Gastroesophageal sphincter (tissue), 4 donors: ENCODE measurements at regions not wholly inside any gene's neighbourhood (a gene's known extent, or its start where the extent isn't known, plus 50 kb on each side); places are given as distances from the start of the nearest gene placed in this dataset.

Experiments used
- ATAC-seq: fragments of 150-250 bp; one replicate; pipeline ENCODE4 v1.9.1; 2016; ENCODE audit warnings: mild to moderate bottlenecking, moderate library complexity
- H3K27ac ChIP-seq, 4 donors: fragments of 200-600 bp; sonication (generic) in 3 of 4; 1 replicate in 3 of 4; 2 replicates in 1 of 4; pipeline ENCODE4 v1.5.1; 2016 to 2019
- H3K27me3 ChIP-seq: fragments of 200-600 bp; sonication (generic); one replicate; pipeline ENCODE4 v1.5.1; 2019
- H3K36me3 ChIP-seq, 2 donors: fragments of 200-600 bp; sonication (generic); one replicate each; pipeline ENCODE4 v1.5.1; 2019; ENCODE audit warnings: control low read depth in 1 of 2
- H3K4me1 ChIP-seq, 3 donors: fragments of 200-600 bp; sonication (generic); 1 replicate in 2 of 3; 2 replicates in 1 of 3; pipeline ENCODE4 v1.5.1; 2016 to 2019; ENCODE audit warnings: control low read depth in 2 of 3
- H3K4me3 ChIP-seq, 2 donors: fragments of 200-600 bp; sonication (generic); one replicate each; pipeline ENCODE4 v1.5.1; 2019; ENCODE audit warnings: mild to moderate bottlenecking in 1 of 2, moderate library complexity in 1 of 2
- H3K9me3 ChIP-seq, 3 donors: fragments of 200-600 bp; sonication (generic); one replicate each; pipeline ENCODE4 v1.5.1; 2017 to 2019; ENCODE audit warnings: control low read depth in 2 of 3
- CTCF ChIP-seq, 4 experiments: fragments of 200-600 bp in 2 of 4; fragments of 450-650 bp in 2 of 4; sonication (generic) in 1 of 4; IDR thresholded peaks; one replicate each; pipeline ENCODE4 v1.5.1; 2017 to 2019; ENCODE audit warnings: antibody characterized with exemption in 4 of 4, mild to moderate bottlenecking in 2 of 4, moderate library complexity in 2 of 4
- EP300 ChIP-seq: sonication (generic); formaldehyde crosslinking; IDR thresholded peaks from one replicate; pipeline ENCODE4 v1.6.1; 2017; ENCODE audit warnings: antibody characterized with exemption, mild to moderate bottlenecking
- POLR2A ChIP-seq, 2 donors: fragments of 450-650 bp; IDR thresholded peaks; one replicate each; pipeline ENCODE4 v1.6.1; 2017; ENCODE audit warnings: antibody characterized with exemption in 2 of 2, mild to moderate bottlenecking in 2 of 2, moderate library complexity in 1 of 2
- POLR2AphosphoS5 ChIP-seq: sonication (generic); formaldehyde crosslinking; IDR thresholded peaks from one replicate; pipeline ENCODE4 v1.6.1; 2017; ENCODE audit warnings: antibody characterized with exemption
- WGBS, 2 donors: methylation state at CpG; one replicate each; pipeline ENCODE4 v1.1.5; 2018; ENCODE audit warnings: low coverage in 1 of 2; 5-methylcytosine and 5-hydroxymethylcytosine counted together

- Histone ChIP-seq H3K9me3 (no peaks in the 10 kb centered on the region), H3K36me3 (no peaks in the 10 kb centered on the region), H3K27me3 (no peaks in the 10 kb centered on the region), H3K4me1 (no peaks in the 10 kb centered on the region), H3K4me3 (no peak overlapping the region), H3K27ac (no peak overlapping the region)
- TF ChIP-seq CTCF (IDR thresholded peaks at IDR 0.05) (no peak), POLR2AphosphoS5 (no peak), EP300 (no peak), POLR2A (IDR thresholded peaks at IDR 0.05) (no peak)
- 33 to 53% methylated on average over 4 to 5 of the region's 5 CpGs for WGBS, 2 donors
- ATAC-seq: no peak
Measured at GRCh38 chrX:124208660-124209059, 123.8 kb upstream of the TEX13D start.

- Histone ChIP-seq H3K27ac (no peak overlapping the region), H3K4me3 (no peak overlapping the region), H3K4me1 (no peaks in the 10 kb centered on the region), H3K36me3 (no peaks in the 10 kb centered on the region), H3K9me3 (no peaks in the 10 kb centered on the region), H3K27me3 (no peaks in the 10 kb centered on the region)
- WGBS, 2 donors: 57 to 63% methylated on average over 4 of the region's 6 CpGs
- no peak for ATAC-seq
- TF ChIP-seq CTCF (IDR thresholded peaks at IDR 0.05) (no peak), POLR2AphosphoS5 (no peak), POLR2A (IDR thresholded peaks at IDR 0.05) (no peak), EP300 (no peak)
Measured at GRCh38 chrX:124209792-124210576, 122.5 kb upstream of the TEX13D start.

GRCh38 chrX:124211312-124211942 is 121.0 kb upstream of the TEX13D start:
- Histone ChIP-seq H3K36me3 (no peaks in the 10 kb centered on the region), H3K27me3 (no peaks in the 10 kb centered on the region), H3K9me3 (no peaks in the 10 kb centered on the region), H3K4me3 (no peak overlapping the region), H3K27ac (no peak overlapping the region), H3K4me1 (no peaks in the 10 kb centered on the region)
- WGBS, 2 donors: 65 to 72% methylated on average over 3 of the region's 3 CpGs
- ATAC-seq: no peak
- TF ChIP-seq EP300 (no peak), CTCF (IDR thresholded peaks at IDR 0.05) (peak; percentile 20 to 58 (median 37))

- no peaks in the 10 kb centered on the region for H3K27me3 ChIP-seq
- 57 to 86% methylated on average over 3 of the region's 3 CpGs for WGBS, 2 donors
- H3K4me1 ChIP-seq: no peaks in the 10 kb centered on the region
- H3K9me3 ChIP-seq: no peaks in the 10 kb centered on the region
- no peak overlapping the region for H3K27ac ChIP-seq
- TF ChIP-seq POLR2AphosphoS5: no peak
- no peak for TF ChIP-seq EP300
- no peak for TF ChIP-seq POLR2A (IDR thresholded peaks at IDR 0.05)
- no peak for TF ChIP-seq CTCF (IDR thresholded peaks at IDR 0.05)
- no peaks in the 10 kb centered on the region for H3K36me3 ChIP-seq
- ATAC-seq: no peak
- H3K4me3 ChIP-seq: no peak overlapping the region
Measured at GRCh38 chrX:124212622-124213021, 119.8 kb upstream of the TEX13D start.

GRCh38 chrX:124215786-124216185 is 116.7 kb upstream of the TEX13D start:
- Histone ChIP-seq H3K4me3 (no peak overlapping the region), H3K27ac (no peak overlapping the region), H3K4me1 (no peaks in the 10 kb centered on the region), H3K36me3 (no peaks in the 10 kb centered on the region), H3K9me3 (no peaks in the 10 kb centered on the region), H3K27me3 (no peaks in the 10 kb centered on the region)
- WGBS, 2 donors: 76 to 78% methylated on average over 4 of the region's 4 CpGs
- TF ChIP-seq EP300 (no peak), CTCF (IDR thresholded peaks at IDR 0.05) (no peak), POLR2AphosphoS5 (no peak), POLR2A (IDR thresholded peaks at IDR 0.05) (no peak)
- ATAC-seq: no peak
